Neural cell (in vitro differentiated cells): ENCODE measurements at regions not wholly inside any gene's neighbourhood (a gene's known extent, or its start where the extent isn't known, plus 50 kb on each side); places are given as distances from the start of the nearest gene placed in this dataset.

ENCODE experiments used
- H2AFZ ChIP-seq: fragments of 200-600, 300-800 bp; sonication (generic), shearing (Covaris generic); 2 replicates; pipeline ENCODE4 v1.6.0; 2014; ENCODE audit warnings: low read depth, mild to moderate bottlenecking, antibody characterized with exemption, low read length, moderate library complexity
- H3F3A ChIP-seq: fragments of 200-600 bp; shearing (Covaris generic); 2 replicates; pipeline ENCODE4 v1.6.1; 2016; ENCODE audit warnings: mild to moderate bottlenecking, moderate library complexity, mixed read lengths, antibody characterized with exemption, low read length; ENCODE audit not compliant: insufficient read depth, poor library complexity, severe bottlenecking
- H3K27ac ChIP-seq: fragments of 200-600, 300-800 bp; sonication (generic), shearing (Covaris generic); 2 replicates; pipeline ENCODE4 v1.5.1; 2014; ENCODE audit warnings: mild to moderate bottlenecking, low read length, moderate library complexity
- H3K27me3 ChIP-seq: fragments of 300-800, 200-600 bp; sonication (generic), shearing (Covaris generic); 2 replicates; pipeline ENCODE4 v1.6.0; 2014; ENCODE audit warnings: mild to moderate bottlenecking, low read depth, low read length, moderate library complexity; ENCODE audit not compliant: insufficient read depth
- H3K36me3 ChIP-seq: fragments of 300-800, 200-600 bp; sonication (generic), shearing (Covaris generic); 2 replicates; pipeline ENCODE4 v1.5.1; 2014; ENCODE audit warnings: mild to moderate bottlenecking, antibody characterized with exemption, low read length, moderate library complexity; ENCODE audit not compliant: insufficient read depth
- H3K4me2 ChIP-seq: fragments of 300-800, 200-600 bp; sonication (generic), shearing (Covaris generic); 2 replicates; pipeline ENCODE4 v1.6.0; 2014; ENCODE audit warnings: mild to moderate bottlenecking, low read length
- H3K4me3 ChIP-seq: fragments of 300-800, 200-600 bp; sonication (generic), shearing (Covaris generic); 2 replicates; pipeline ENCODE4 v1.5.1; 2014; ENCODE audit warnings: mild to moderate bottlenecking, low read length, moderate library complexity
- H3K79me2 ChIP-seq: fragments of 200-600 bp; shearing (Covaris generic); replicated peaks from 2 replicates; pipeline ENCODE4 v1.6.0; 2014; ENCODE audit warnings: mild to moderate bottlenecking, low read length, moderate library complexity; ENCODE audit not compliant: insufficient read depth
- H3K9ac ChIP-seq: fragments of 300-800, 200-600 bp; sonication (generic), shearing (Covaris generic); 2 replicates; pipeline ENCODE4 v1.6.1; 2016; ENCODE audit warnings: mild to moderate bottlenecking, low read length, mixed read lengths
- H3K9me2 ChIP-seq: fragments of 200-600 bp; shearing (Covaris generic); 2 replicates; pipeline ENCODE4 v1.6.1; 2016; ENCODE audit warnings: mild to moderate bottlenecking, low read length, mixed read lengths; ENCODE audit not compliant: insufficient read depth
- H3K9me3 ChIP-seq: fragments of 200-600, 300-800 bp; sonication (generic), shearing (Covaris generic); 2 replicates; pipeline ENCODE4 v1.6.1; 2016; ENCODE audit warnings: mild to moderate bottlenecking, mixed run types, low read length, moderate library complexity, mixed read lengths
- H4K20me1 ChIP-seq: fragments of 200-600 bp; shearing (Covaris generic); 2 replicates; pipeline ENCODE4 v1.6.1; 2016; ENCODE audit warnings: mild to moderate bottlenecking, mixed run types; ENCODE audit not compliant: insufficient read depth
- CTCF ChIP-seq: fragments of 450-650 bp; IDR thresholded peaks from 2 replicates; pipeline ENCODE4 v1.5.1; 2014; ENCODE audit warnings: antibody characterized with exemption, mild to moderate bottlenecking, moderate library complexity; ENCODE audit not compliant: poor library complexity, severe bottlenecking
- EP300 ChIP-seq: fragments of 450-650 bp; conservative IDR thresholded peaks from 2 replicates; pipeline ENCODE4 v1.6.1; 2014; ENCODE audit warnings: antibody characterized with exemption, mild to moderate bottlenecking, moderate library complexity; ENCODE audit not compliant: poor library complexity, severe bottlenecking
- EZH2 ChIP-seq: fragments of 200-600, 300-800 bp; shearing (Covaris generic), sonication (generic); IDR thresholded peaks from 2 replicates; pipeline ENCODE4 v1.6.1; 2014; ENCODE audit warnings: antibody characterized with exemption, low read length, borderline replicate concordance, mild to moderate bottlenecking; ENCODE audit not compliant: insufficient read depth, poor library complexity, severe bottlenecking
- MXI1 ChIP-seq: fragments of 450-650 bp; conservative IDR thresholded peaks from 2 replicates; pipeline ENCODE4 v1.6.1; 2014; ENCODE audit warnings: antibody characterized with exemption, mild to moderate bottlenecking; ENCODE audit not compliant: poor library complexity, severe bottlenecking
- POLR2AphosphoS5 ChIP-seq: IDR thresholded peaks from 2 replicates; pipeline ENCODE4 v1.6.1; 2012
- RAD21 ChIP-seq: fragments of 450-650 bp; conservative IDR thresholded peaks from 2 replicates; pipeline ENCODE4 v1.6.1; 2014; ENCODE audit warnings: antibody characterized with exemption, mild to moderate bottlenecking, moderate library complexity
- REST ChIP-seq: IDR thresholded peaks from 2 replicates; pipeline ENCODE4 v1.6.1; 2012; ENCODE audit warnings: borderline replicate concordance
- SMC3 ChIP-seq: fragments of 450-650 bp; conservative IDR thresholded peaks from 2 replicates; pipeline ENCODE4 v1.6.1; 2014; ENCODE audit warnings: antibody characterized with exemption, mild to moderate bottlenecking, moderate library complexity; ENCODE audit not compliant: poor library complexity
- TAF1 ChIP-seq: IDR thresholded peaks from 2 replicates; pipeline ENCODE4 v1.6.1; 2012; ENCODE audit warnings: low read depth

- no peaks in the 10 kb centered on the region for H4K20me1 ChIP-seq
- no peak overlapping the region for H3K4me3 ChIP-seq
- no peaks in the 10 kb centered on the region for H3K79me2 ChIP-seq
- no peak overlapping the region for H2AFZ ChIP-seq
- TF ChIP-seq REST: no peak
- no peaks in the 10 kb centered on the region for H3K9me2 ChIP-seq
- no peak overlapping the region for H3K27ac ChIP-seq
- no peaks in the 10 kb centered on the region for H3K9me3 ChIP-seq
- H3K4me2 ChIP-seq: no peak overlapping the region
- H3K9ac ChIP-seq: no peak overlapping the region
- no peaks in the 10 kb centered on the region for H3K27me3 ChIP-seq
- H3F3A ChIP-seq: peaks cover 2% of the 10 kb centered on the region
- no peaks in the 10 kb centered on the region for H3K36me3 ChIP-seq
Measured at GRCh38 chr4:181739031-181739430, 504.2 kb upstream of the TENM3 start.

- no peaks in the 10 kb centered on the region for H3K79me2 ChIP-seq
- no peak for TF ChIP-seq SMC3
- TF ChIP-seq CTCF: no peak
- no peak for TF ChIP-seq RAD21
- no peak for TF ChIP-seq REST
- no peak for TF ChIP-seq EP300
- no peak for TF ChIP-seq POLR2AphosphoS5
- TF ChIP-seq MXI1: no peak
- no peak for TF ChIP-seq TAF1
- TF ChIP-seq EZH2: no peak
- H3K27me3 ChIP-seq: no peaks in the 10 kb centered on the region
- H3K9ac ChIP-seq: no peak overlapping the region
- H4K20me1 ChIP-seq: no peaks in the 10 kb centered on the region
- H3K4me2 ChIP-seq: no peak overlapping the region
- no peaks in the 10 kb centered on the region for H3K9me2 ChIP-seq
- no peak overlapping the region for H2AFZ ChIP-seq
- no peak overlapping the region for H3K27ac ChIP-seq
- peaks cover 2% of the 10 kb centered on the region for H3F3A ChIP-seq
- no peaks in the 10 kb centered on the region for H3K9me3 ChIP-seq
- H3K4me3 ChIP-seq: no peak overlapping the region
- no peaks in the 10 kb centered on the region for H3K36me3 ChIP-seq
Measured at GRCh38 chr4:181741513-181741912, 501.7 kb upstream of the TENM3 start.
